HepG2 (cell line): ENCODE measurements at regions not wholly inside any gene's neighbourhood (a gene's known extent, or its start where the extent isn't known, plus 50 kb on each side); places are given as distances from the start of the nearest gene placed in this dataset.

Experiments used
- ATAC-seq: fragments of 200-7000 bp; cut with Tn5 transposase; 3 replicates; pipeline ENCODE4 v1.9.1; 2020; ENCODE audit warnings: mild to moderate bottlenecking, moderate library complexity
- BruUV-seq: library from RNA; stranded (reverse); fragments of 400-500 nt; replicated peaks from 2 replicates; lab custom pipeline; 2021; lab: Mats Ljungman, UMichigan
- CTCF ChIA-PET: fragments of 300-600 bp; formaldehyde crosslinking; extraction: SDS; loops from one replicate; lab custom pipeline; 2021; ENCODE audit warnings: low total read pairs, inconsistent platforms, low intra/inter-chr PET ratio; lab: Yijun Ruan, JAX
- POLR2A ChIA-PET: fragments of 350-600 bp; sonication (Branson Sonifier 250); formaldehyde crosslinking; loops from one replicate; lab custom pipeline; 2020; ENCODE audit warnings: antibody characterized with exemption, inconsistent platforms; lab: Yijun Ruan, JAX
- DNase-seq: peaks from one replicate; pipeline ENCODE4 v3.0.0-alpha.2; 2015; ENCODE audit warnings: low spot score
- FAIRE-seq: peaks from 3 replicates; lab custom pipeline; 2011; peaks lifted over from hg19 to GRCh38; lab: Jason Lieb, UNC
- H2AFZ ChIP-seq: one replicate; pipeline ENCODE4 v1.6.1; 2011; ENCODE audit warnings: low read length, inconsistent platforms
- H3K27ac ChIP-seq: fragments of 300-600 bp; 3 replicates; pipeline ENCODE4 v1.8.0; 2011; ENCODE audit warnings: mixed run types, mild to moderate bottlenecking, mixed read lengths, low read length, inconsistent platforms; ENCODE audit not compliant: insufficient read depth; ENCODE audit errors: extremely low read length
- H3K27me3 ChIP-seq, 2 experiments: fragments of 200-600 bp in 1 of 2; 2 replicates in 1 of 2; 3 replicates in 1 of 2; pipeline versions ENCODE4 v1.6.0 to v1.8.0; 2011; ENCODE audit warnings: low read length in 2 of 2, mild to moderate bottlenecking in 2 of 2, moderate library complexity in 2 of 2, inconsistent platforms in 1 of 2; ENCODE audit not compliant: insufficient read depth in 2 of 2, control insufficient read depth in 1 of 2
- H3K36me3 ChIP-seq, 2 experiments: fragments of 200-600 bp in 1 of 2; replicated peaks in 1 of 2; 2 replicates in 1 of 2; 3 replicates in 1 of 2; pipeline versions ENCODE4 v1.5.1 to v1.8.0; 2011; ENCODE audit warnings: low read length in 2 of 2, inconsistent platforms in 1 of 2; ENCODE audit not compliant: insufficient read depth in 2 of 2, control insufficient read depth in 1 of 2
- H3K4me1 ChIP-seq: 2 replicates; pipeline ENCODE4 v1.5.1; 2012; ENCODE audit warnings: low read length, inconsistent platforms; ENCODE audit not compliant: insufficient read depth
- H3K4me2 ChIP-seq: 2 replicates; pipeline ENCODE4 v1.6.0; 2011; ENCODE audit warnings: low read depth, low read length, inconsistent platforms
- H3K4me3 ChIP-seq, 3 experiments: fragments of 200-600 bp in 1 of 3; sonication (generic), shearing (Covaris generic) in 1 of 3; replicated peaks in 1 of 3; 2 replicates each; pipeline ENCODE4 v1.5.1; 2011 to 2016; ENCODE audit warnings: low read length in 3 of 3, inconsistent platforms in 2 of 3, low read depth in 2 of 3, mild to moderate bottlenecking in 2 of 3, control low read depth in 1 of 3, mixed read lengths in 1 of 3; ENCODE audit not compliant: insufficient read depth in 1 of 3
- H3K79me2 ChIP-seq: one replicate; pipeline ENCODE4 v1.6.1; 2011; ENCODE audit warnings: low read length, inconsistent platforms; ENCODE audit not compliant: insufficient read depth
- H3K9ac ChIP-seq: 2 replicates; pipeline ENCODE4 v1.6.0; 2011; ENCODE audit warnings: mild to moderate bottlenecking, low read depth, low read length, inconsistent platforms; ENCODE audit not compliant: insufficient read depth
- H3K9me3 ChIP-seq: 2 replicates; pipeline ENCODE4 v1.5.1; 2012; ENCODE audit warnings: mild to moderate bottlenecking, low read length
- H4K20me1 ChIP-seq: 2 replicates; pipeline ENCODE4 v1.6.0; 2011; ENCODE audit warnings: inconsistent platforms, mild to moderate bottlenecking, low read length, moderate library complexity; ENCODE audit not compliant: insufficient read depth
- AHR ChIP-seq: IDR thresholded peaks from 2 replicates; pipeline ENCODE4 v1.6.1; 2018; ENCODE audit warnings: missing genetic modification reagents, missing compliant biosample characterization
- ELF1 ChIP-seq: sonication (generic); formaldehyde crosslinking; IDR thresholded peaks from 2 replicates; pipeline ENCODE4 v1.4.0; 2020; ENCODE audit warnings: missing genetic modification reagents
- FOXA3 ChIP-seq: IDR thresholded peaks from 2 replicates; pipeline ENCODE4 v1.6.1; 2016; ENCODE audit warnings: missing genetic modification reagents, missing compliant biosample characterization
- NAIF1 ChIP-seq: sonication (generic); formaldehyde crosslinking; IDR thresholded peaks from 2 replicates; pipeline ENCODE4 v1.5.0; 2020; ENCODE audit warnings: mild to moderate bottlenecking, missing genetic modification reagents, borderline replicate concordance
- RFX1 ChIP-seq: fragments of 450-650 bp; IDR thresholded peaks from 2 replicates; pipeline ENCODE4 v1.6.1; 2017
- RFX5 ChIP-seq: IDR thresholded peaks from 2 replicates; pipeline ENCODE4 v1.6.1; 2011; ENCODE audit warnings: low read depth, low read length, improper control_type of control experiment
- ZIK1 ChIP-seq: sonication (generic); formaldehyde crosslinking; IDR thresholded peaks from 2 replicates; pipeline ENCODE4 v1.5.0; 2020; ENCODE audit warnings: mild to moderate bottlenecking, low read depth, missing genetic modification reagents, borderline replicate concordance
- ZNF264 ChIP-seq: sonication (generic); formaldehyde crosslinking; IDR thresholded peaks from 2 replicates; pipeline ENCODE4 v1.4.0; 2020; ENCODE audit warnings: missing genetic modification reagents
- ZNF720 ChIP-seq: sonication (generic); formaldehyde crosslinking; IDR thresholded peaks from 2 replicates; pipeline ENCODE4 v1.4.0; 2020; ENCODE audit warnings: missing genetic modification reagents
- ZSCAN29 ChIP-seq: sonication (generic); formaldehyde crosslinking; conservative IDR thresholded peaks from 2 replicates; pipeline ENCODE4 v1.4.0; 2020; ENCODE audit warnings: mild to moderate bottlenecking, missing genetic modification reagents
- WGBS: methylation state at CpG from one replicate; pipeline ENCODE4 v1.1.6; 2017; ENCODE audit warnings: low lambda C conversion rate; 5-methylcytosine and 5-hydroxymethylcytosine counted together
- in situ Hi-C: cut with HindIII; loops from 2 replicates; pipeline ENCODE4 v1.10.0; 2017; ENCODE audit warnings: low pct_unique_long_range_greater_than_20kb; ENCODE audit not compliant: extremely low pct_ligation_motif_present
- intact Hi-C: fragments of 100-400 bp; cut with micrococcal nuclease; formaldehyde crosslinking; loops from one replicate; pipeline ENCODE4 v1.10.0; 2022; ENCODE audit not compliant: unreplicated experiment
- TF ChIP-seq, protein P1 (sequence below): IDR thresholded peaks from 2 replicates; pipeline ENCODE4 v1.6.1; 2016; ENCODE audit warnings: low read depth, control low read depth
- TF ChIP-seq, protein P2 (sequence below): IDR thresholded peaks from 2 replicates; pipeline ENCODE4 v1.6.1; 2016; ENCODE audit warnings: missing compliant biosample characterization, missing genetic modification reagents, borderline replicate concordance
- TF ChIP-seq, protein P3 (sequence below): sonication (generic); formaldehyde crosslinking; IDR thresholded peaks from 2 replicates; pipeline ENCODE4 v1.4.0; 2020; ENCODE audit warnings: mild to moderate bottlenecking, missing genetic modification reagents

DNA sequence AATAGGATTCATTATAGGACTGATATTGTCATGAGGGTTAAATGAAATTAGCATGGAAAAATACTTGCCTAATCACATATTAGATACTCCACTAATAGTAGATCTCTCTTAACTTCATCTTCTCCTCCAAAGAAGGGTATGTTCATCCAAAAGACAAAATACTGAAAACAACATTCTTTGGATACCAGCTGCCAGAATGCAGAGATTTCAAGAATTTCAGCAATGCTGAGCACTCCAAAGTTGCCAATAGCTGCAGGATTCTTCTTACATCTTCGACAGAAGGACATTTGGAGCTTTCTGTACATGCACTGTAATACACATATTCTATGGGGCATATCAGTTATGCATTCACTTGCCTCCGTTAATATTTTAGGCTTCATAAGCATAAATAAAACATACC, 436.5 kb downstream of the HAPSTR1 start:
- CTCF ChIA-PET: no interaction called here
- no peak overlapping the region for H3K27ac ChIP-seq
- FAIRE-seq (no peak), ATAC-seq (no peak), DNase-seq (no peak)
- no peak overlapping the region for H3K4me2 ChIP-seq
- no TSS peak for BruUV-seq
- H3K27me3 ChIP-seq: 0 out of 5 replicates have a peak, but pooled peaks cover 0 to 3% of the 10 kb centered on the region in 2 experiments
- intact Hi-C loops: no loop called here
- H3K4me3 ChIP-seq: no peak overlapping the region
- no peaks in the 10 kb centered on the region for H3K36me3 ChIP-seq
- H3K79me2 ChIP-seq: no peaks in the 10 kb centered on the region
- H4K20me1 ChIP-seq: no peaks in the 10 kb centered on the region
- no peak overlapping the region for H3K9ac ChIP-seq
- no peaks in the 10 kb centered on the region for H3K4me1 ChIP-seq
- TF ChIP-seq ZNF720 (no peak), AHR (CRISPR knock-in tag) (no peak), FOXA3 (no peak), ZNF264 (no peak), ZSCAN29 (CRISPR knock-in tag) (no peak), ZIK1 (CRISPR knock-in tag) (no peak)
- TF ChIP-seq, protein P1, sequence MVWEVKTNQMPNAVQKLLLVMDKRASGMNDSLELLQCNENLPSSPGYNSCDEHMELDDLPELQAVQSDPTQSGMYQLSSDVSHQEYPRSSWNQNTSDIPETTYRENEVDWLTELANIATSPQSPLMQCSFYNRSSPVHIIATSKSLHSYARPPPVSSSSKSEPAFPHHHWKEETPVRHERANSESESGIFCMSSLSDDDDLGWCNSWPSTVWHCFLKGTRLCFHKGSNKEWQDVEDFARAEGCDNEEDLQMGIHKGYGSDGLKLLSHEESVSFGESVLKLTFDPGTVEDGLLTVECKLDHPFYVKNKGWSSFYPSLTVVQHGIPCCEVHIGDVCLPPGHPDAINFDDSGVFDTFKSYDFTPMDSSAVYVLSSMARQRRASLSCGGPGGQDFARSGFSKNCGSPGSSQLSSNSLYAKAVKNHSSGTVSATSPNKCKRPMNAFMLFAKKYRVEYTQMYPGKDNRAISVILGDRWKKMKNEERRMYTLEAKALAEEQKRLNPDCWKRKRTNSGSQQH (CRISPR knock-in tag): no peak
- 2% methylated on average over 2 of the region's 2 CpGs for WGBS
- POLR2A ChIA-PET: no interaction called here
- no peak overlapping the region for H2AFZ ChIP-seq
- no peaks in the 10 kb centered on the region for H3K9me3 ChIP-seq
- in situ Hi-C loops: no loop called here

DNA sequence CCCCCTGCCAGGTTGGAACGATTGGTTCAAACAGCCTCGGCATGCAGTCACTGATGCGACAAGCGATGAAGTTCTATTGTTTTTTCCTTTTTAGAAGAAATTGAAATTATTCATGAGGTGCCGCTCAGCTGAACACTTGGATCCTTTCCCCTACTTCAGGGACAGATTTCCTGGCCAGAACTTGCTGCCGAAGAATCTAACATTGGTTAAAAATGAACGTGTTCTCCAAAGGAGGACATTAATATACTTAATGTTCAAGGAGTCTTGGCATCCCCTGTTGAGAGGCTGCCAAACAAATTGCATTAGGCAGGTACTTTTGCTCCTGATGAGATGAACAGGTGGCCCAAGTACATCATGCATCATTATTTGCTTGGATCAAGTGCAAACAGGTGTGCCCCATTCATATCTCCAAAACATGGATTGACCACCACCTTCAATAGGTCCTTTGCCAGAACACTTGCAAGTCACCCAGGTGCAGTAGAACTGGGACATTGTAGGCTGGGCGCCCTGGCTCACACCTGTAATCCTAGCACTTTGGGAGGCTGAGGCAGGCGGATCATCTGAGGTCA, 437.2 kb downstream of the HAPSTR1 start:
- H4K20me1 ChIP-seq: no peaks in the 10 kb centered on the region
- H2AFZ ChIP-seq: no peak overlapping the region
- no peaks in the 10 kb centered on the region for H3K36me3 ChIP-seq
- H3K27ac ChIP-seq: no peak overlapping the region
- no peaks in the 10 kb centered on the region for H3K4me1 ChIP-seq
- BruUV-seq: no TSS peak
- no peak overlapping the region for H3K4me3 ChIP-seq
- H3K4me2 ChIP-seq: no peak overlapping the region
- 0 out of 5 replicates have a peak, but pooled peaks cover 0 to 3% of the 10 kb centered on the region in 2 experiments for H3K27me3 ChIP-seq
- FAIRE-seq (no peak), ATAC-seq (no peak), DNase-seq (no peak)
- intact Hi-C loops: no loop called here
- no peaks in the 10 kb centered on the region for H3K79me2 ChIP-seq
- in situ Hi-C loops: no loop called here
- ChIA-PET POLR2A (no interaction called here), CTCF (no interaction called here)
- H3K9ac ChIP-seq: no peak overlapping the region
- 26% methylated on average over 9 of the region's 9 CpGs for WGBS
- H3K9me3 ChIP-seq: no peaks in the 10 kb centered on the region
- no peak for TF ChIP-seq RFX1
- TF ChIP-seq, protein P2, sequence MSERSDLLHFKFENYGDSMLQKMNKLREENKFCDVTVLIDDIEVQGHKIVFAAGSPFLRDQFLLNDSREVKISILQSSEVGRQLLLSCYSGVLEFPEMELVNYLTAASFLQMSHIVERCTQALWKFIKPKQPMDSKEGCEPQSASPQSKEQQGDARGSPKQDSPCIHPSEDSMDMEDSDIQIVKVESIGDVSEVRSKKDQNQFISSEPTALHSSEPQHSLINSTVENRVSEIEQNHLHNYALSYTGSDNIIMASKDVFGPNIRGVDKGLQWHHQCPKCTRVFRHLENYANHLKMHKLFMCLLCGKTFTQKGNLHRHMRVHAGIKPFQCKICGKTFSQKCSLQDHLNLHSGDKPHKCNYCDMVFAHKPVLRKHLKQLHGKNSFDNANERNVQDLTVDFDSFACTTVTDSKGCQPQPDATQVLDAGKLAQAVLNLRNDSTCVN (CRISPR knock-in tag): no peak
- no peak for TF ChIP-seq ELF1 (CRISPR knock-in tag)
- no peak for TF ChIP-seq RFX5
- TF ChIP-seq, protein P3, sequence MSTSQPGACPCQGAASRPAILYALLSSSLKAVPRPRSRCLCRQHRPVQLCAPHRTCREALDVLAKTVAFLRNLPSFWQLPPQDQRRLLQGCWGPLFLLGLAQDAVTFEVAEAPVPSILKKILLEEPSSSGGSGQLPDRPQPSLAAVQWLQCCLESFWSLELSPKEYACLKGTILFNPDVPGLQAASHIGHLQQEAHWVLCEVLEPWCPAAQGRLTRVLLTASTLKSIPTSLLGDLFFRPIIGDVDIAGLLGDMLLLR: no peak
- no peak for TF ChIP-seq NAIF1 (CRISPR knock-in tag)
